GM18873 (cell line): ENCODE measurements at regions not wholly inside any gene's neighbourhood (a gene's known extent, or its start where the extent isn't known, plus 50 kb on each side); places are given as distances from the start of the nearest gene placed in this dataset.
"Not testable (repeated sequence)": the region's sequence is repeated elsewhere in the genome, so short reads cannot be mapped to it uniquely, and the experiment has no call there.

Experiments
- ATAC-seq: cut with Tn5 transposase; IDR thresholded peaks from one replicate; pipeline ENCODE4 v1.9.1; 2021; ENCODE audit warnings: mild to moderate bottlenecking, moderate library complexity, moderate number of reproducible peaks; ENCODE audit not compliant: unreplicated experiment, low FRiP score

DNA sequence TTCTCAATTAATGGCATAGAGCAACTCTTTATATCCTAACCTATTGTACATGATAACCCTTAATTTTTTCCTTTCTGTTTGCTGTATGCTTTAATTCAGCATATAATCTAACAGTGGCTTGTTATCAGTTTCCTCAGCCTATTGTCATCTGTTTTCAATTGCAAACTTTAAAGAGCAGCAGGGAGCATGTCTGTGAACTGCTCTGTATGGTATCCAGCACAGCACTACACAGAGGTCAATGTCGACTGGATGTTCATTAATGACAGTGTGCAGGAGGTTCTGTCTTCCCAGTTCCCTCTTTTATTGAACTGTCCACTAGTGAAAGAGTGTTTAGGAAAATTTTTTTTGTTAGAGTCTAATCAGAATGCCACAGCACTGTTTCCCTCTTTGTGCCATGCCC, 609.1 kb downstream of the SOX5 start:
- ATAC-seq: no peak

DNA sequence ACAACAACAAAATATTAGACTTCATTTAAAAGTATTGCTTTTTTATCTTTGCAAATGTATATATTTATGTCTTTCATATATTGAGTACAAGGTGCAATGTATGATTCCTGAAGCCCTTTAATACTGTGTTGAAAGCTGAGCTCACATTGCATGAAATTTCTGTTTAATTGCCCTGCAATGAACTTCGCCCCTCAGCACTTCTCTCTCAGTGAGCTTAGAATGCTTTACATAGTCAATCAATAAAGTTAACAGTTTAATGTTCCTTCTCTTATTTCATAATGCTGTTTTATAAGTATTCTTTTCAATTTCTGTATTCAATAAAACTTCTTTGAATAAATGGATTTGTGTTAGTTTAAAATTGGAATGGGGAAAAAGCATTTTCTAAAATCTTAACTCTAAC, 607.1 kb downstream of the SOX5 start:
- no peak for ATAC-seq

DNA sequence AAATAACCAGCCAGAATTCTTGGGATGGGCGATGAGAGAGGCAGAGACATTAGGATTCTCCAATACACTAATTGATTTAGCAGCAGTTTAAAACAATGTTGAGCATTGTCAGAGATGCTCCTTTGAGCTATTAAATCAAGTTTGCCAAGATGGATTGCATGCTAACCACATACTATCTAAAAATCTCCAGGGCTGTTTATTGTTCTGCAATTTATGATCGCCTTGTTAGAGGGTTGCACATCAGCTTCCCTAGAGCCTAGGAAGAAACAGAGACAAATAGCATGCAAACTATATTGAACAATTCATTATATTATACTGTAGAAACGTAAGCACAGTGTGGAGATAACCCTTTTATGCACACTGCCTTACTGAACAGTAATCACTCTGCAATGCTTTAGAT, 599.9 kb downstream of the SOX5 start:
- ATAC-seq: no peak

DNA sequence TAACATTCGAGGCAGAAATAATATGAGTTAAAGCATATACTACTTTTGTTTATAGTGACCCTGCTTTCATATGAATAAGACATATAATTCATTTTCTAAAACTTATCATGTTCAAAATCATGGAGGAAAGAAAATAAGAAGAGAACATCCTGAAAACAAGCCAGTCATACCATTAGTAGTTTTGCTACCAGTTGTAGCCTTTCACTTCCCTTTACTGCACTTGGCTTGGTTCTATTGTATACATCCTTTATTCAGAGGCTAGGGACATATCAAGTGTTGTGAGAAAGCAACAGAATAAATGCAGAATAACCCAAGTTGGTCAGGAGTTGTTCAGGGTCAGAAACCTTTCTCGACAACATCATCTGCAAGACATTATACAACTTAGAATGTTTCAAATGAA, 598.7 kb downstream of the SOX5 start:
- peak; percentile 80 for ATAC-seq

DNA sequence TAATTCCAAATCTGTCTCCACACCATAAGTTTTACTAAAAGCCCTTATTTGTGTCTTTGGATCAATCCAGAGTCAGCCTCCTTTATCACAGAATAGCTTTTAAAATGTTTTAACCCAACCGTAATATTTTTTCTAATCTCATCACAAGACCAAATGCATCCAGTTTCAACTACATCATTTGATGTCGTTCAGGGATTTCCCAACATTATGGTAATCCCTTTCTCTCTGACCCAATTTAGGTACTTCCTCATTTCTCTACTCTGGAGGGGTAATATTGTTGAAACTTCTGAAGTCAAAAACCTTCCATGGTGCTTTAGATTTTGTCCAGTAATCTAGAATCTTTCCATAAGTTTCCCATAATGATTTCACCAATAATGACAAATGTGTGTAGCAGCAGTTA, 596.8 kb downstream of the SOX5 start:
- ATAC-seq: no peak

DNA sequence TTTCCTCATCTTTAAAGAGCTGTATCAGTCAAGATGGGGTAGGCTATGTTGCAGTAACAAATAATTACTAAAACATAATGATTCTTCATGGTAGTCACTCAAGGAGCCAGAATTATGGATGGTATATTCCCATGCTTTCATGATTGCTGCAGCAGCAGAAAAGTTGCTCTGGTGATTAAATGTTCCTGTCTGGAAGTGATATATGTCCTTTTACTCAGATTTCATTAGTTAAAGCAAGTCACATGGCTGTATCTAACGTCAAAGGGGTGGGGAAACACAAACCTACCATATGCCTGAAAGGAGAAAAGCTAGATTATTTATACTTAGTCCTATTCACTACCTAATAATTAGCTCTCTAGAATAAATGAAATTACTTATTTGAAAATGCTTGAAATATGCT, 594.7 kb downstream of the SOX5 start:
- ATAC-seq: no peak

DNA sequence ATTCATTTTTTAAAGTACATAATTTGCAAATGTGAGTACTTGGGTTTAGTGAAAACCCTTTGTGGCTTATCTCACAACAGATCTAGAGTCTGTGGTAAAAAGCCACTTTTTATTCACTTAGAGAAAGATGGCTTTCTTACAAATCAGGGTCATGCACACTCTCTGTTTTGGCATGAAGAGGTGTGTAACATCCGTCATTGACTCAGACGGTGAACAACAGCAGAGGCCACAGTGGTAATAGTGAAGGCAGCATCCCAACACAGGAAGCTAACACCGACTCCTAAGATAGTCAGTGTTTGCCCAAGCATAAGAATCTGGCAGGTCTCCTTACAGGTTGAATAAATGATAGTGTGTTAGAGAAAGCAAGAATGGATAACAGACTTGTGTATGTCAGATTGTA, 593.0 kb downstream of the SOX5 start:
- ATAC-seq: no peak

DNA sequence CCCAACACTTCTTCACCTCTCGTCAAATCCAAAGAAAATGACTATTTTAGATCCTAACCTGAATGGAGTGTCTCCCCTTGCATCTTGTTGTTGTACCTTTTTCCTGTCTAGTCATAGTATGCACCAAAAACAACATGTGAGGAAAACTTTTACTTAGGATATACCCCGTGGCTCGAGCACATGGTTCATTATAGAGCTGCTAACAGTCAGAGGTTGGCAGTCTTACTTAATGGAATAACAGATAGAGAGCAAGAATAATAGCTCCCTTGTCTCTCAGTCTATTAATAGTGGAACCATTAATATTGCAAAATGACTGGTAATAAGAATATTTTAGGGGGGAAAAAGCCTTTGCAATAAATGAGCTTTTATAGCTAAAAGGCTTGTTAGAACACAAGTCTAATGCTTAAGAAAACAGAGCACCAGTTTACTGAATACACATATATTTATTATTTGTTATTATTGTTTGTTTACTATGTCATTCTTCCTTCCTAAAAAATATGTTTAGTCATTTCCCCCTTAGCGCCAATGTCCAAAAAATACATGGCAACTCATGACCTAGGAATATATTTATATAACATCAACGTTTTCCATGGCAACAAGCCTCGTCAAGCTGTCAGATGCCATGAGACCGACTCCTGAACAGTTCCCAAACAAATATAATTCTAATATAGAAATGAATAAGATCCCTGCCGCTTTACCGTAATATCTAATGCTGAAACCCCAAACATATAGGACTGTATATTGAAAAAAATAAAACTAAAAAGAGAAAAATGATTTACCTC, 592.4 kb downstream of the SOX5 start:
- ATAC-seq: no peak

DNA sequence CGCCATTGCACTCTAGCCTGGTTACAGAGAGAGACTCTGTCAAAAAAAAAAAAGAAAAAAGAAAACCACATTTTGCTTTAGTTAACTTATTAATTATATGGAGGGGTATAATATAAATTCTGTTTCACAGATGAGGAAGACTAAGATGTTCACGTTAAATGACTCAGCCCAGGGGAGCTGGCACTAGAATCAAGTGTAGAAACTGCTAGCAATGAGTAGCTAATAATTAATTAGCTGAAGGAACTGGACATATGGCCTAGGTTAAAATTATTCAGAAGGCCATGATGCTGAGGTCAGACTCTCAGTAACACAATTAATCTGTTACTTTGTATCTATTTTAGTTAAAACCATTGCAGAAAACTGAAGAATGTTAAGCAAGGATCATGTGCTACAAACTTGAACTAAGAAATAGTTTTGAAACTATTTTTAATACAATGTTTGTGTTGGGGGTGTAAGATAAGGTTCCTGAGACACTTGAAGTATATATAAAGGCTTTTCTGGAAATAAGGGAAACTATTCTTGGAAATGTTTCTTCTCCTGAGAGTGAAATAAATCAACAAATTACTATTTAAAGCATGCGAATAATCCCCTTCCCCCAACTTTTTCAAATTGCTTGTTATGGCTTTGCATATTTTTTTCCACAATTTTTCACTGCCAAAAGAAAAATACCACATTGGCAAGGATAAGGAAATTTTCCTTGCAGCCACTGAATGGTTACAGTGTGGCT, 589.3 kb downstream of the SOX5 start:
- no peak for ATAC-seq

DNA sequence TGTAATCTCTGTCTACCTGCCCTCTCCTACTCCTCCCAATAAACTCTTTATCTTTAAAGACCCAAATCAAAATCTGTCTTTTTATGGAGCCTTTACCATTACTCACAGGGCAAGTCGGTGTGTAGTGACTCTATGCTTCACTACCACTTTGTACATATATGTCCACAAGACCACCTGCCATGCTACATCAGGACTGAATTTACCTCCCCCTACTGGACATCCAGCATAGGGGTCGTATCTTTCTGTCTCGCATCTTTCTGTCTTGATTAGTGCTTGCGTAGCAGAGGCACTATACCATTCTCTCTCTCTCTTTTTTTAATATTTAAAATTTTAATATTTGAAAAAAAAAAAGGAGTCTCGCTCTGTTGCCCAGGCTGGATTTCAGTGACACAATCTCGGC, 587.5 kb downstream of the SOX5 start:
- ATAC-seq: no peak

DNA sequence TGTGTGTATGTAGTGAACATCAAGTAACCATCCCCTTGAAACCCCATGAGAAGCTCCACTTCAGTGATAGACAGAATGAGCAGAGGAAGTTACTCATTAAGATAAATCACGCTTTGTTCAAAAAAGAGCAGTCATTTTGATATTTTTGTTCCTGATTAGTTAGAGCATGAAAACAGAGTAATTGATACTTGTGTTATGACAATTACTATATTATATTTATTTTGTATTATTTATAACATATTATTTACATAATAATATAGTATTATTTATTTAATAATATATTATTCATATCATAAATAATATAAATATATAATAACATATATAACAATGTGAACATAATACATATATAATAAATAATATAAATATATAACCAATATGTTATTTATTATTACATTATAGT, 580.9 kb downstream of the SOX5 start:
- no peak for ATAC-seq

DNA sequence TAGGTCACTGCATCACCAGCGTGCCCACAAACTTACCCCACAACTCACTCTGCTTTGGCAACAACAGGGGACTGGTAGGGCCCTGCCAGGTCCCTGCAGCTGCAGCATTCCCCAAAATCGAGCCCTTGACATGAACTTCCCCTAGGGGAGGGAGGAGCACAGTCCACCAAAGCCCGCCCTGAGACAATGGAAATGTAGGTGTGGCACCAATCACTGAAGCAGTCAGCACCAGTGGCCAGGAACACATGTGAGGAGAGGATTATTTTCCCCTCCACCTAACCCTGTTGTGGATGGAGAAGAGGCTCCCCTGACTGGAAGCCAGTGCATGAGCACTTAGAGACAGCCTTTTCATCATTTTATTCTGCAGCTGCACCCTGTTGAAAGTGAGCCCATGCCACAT, 573.8 kb downstream of the SOX5 start:
- ATAC-seq: no peak

DNA sequence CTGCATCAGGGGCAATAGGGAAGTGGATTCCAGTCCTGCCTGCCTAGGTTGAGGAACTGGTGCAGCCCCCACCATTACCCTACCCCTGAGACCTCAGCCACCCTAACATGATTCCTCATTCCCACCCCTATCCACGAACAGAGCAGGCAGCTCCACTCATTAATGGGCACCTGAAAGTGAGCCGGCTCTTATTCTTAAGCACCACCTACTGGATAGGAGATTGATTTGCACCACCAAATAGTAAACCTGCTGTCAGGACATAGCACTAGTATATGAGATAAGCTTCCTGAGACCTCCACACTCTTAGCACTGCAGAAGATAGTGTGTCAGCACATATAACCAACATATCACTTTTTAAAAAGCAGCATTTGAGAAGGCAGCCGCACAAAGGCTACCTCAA, 573.2 kb downstream of the SOX5 start:
- ATAC-seq: no peak

DNA sequence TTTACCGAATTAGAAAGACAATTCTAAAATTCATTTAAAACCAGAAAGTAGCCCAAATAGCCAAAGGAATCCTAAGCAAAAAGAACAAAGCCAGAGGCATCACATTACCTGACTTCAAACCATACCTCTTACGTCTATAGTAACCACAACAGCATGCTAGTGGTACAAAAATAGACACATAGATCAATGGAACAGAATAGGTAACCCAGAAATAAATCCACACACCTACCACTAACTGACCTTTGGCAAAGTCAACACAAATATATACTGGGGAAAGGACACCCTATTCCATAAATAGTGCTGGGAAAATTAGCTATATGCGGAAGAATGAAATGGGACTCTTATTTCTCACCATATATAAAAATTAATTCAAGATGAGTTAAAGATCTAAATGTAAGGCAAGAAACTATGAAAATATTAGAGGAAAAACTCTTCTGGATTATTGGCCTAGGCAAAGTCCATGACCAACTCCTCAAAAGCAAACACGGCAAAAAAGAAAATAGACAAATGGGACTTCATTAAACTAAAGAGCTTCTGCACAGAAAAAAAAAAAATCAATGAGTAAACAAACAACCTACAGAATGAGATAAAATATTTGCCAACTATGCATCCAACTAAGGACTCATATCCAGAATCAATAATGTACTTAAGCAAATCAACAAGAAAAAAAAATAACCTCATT, 568.9 kb downstream of the SOX5 start:
- ATAC-seq: no peak

DNA sequence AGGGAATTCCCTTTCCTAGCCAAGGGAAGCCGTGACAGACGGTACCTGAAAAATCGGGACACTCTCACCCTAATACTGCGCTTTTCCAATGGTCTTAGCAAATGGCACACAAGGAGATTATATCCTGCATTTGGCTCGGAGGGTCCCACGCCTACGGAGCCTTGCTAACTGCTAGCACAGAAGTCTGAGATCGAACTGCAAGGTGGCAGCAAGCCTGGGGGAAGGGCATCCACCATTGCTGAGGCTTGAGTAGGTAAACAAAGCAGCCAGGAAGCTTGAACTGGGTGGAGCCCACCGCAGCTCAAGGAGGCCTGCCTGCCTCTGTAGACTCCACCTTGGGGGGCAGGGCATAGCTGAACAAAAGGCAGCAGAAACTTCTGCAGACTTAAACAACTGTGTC, 560.6 kb downstream of the SOX5 start:
- ATAC-seq: not testable (repeated sequence)

DNA sequence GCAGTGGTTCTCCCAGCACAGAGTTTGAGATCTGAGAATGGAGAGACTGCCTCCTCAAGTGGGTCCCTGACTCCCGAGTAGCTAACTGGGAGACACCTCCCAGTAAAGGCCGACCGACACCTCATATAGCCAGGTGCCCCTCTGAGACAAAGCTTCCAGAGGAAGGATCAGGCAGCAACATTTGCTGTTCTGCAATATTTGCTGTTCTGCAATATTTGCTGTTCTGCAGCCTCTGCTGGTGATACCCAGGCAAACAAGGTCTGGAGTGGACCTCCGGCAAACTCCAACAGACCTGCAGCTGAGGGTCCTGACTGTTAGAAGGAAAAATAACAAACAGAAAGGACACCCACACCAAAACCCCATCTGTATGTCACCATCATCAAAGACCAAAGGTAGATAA, 560.2 kb downstream of the SOX5 start:
- ATAC-seq: not testable (repeated sequence)

DNA sequence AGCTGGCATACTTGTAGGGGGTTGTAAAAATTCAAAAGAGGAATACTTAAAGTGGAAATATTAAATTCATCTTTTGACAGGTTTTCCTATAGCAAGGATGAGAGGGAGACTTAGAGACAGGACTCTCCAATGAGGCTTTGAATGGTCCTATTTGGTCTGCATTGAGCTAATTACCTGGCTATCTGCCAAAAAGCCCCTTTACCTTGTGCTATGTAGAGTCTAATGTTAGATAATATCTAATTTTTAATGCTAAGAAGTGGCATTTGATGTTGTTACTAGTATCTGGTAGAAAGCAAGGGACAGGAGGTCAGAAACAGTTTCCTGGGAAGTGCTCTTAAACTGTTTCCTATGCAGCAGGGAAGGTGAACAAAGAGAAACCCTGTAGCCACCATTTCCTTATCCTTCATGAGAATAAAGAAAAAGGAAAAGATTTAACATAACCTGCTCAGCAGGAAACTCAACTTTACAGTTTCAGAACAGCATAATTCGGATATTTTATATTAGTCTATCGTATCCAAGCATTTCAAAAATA, 550.0 kb downstream of the SOX5 start:
- no peak for ATAC-seq

DNA sequence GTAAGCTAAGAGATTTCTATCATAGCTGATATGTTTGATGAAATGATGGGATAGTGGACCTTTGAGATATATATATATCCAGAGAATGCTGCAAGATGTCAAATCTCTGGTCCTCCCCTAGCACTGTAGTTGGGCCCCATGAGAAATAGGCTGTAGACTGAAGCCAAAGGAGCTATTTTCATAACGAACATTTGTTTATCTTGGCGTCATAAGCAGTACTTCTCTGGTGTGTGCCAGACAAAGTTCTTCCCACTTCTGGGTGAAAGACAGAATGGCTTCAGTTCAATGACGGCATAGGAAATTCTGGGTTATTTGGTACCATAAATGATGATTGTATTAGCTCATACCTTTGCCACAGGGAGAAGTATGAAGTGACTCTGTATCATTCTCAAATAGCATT, 534.3 kb downstream of the SOX5 start:
- ATAC-seq: no peak

DNA sequence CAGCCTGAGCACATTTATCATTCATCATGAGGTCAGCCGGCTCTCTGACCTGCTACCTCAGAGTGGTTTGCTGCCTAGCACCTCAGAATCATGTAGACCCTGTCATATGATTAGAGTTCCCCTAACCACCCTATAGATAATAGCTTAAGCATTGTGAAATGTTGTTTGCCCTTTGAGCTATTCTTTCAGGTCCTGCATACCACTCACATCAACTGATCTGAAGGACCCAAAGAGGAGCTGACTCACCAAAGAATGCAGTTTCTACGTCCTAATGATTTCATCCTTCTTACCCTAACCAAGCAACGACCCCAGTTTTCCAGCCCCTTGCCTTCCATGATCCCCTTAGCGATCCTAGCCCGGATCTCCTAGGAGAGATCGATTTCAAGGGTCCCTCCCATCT, 527.9 kb downstream of the SOX5 start:
- ATAC-seq: no peak

DNA sequence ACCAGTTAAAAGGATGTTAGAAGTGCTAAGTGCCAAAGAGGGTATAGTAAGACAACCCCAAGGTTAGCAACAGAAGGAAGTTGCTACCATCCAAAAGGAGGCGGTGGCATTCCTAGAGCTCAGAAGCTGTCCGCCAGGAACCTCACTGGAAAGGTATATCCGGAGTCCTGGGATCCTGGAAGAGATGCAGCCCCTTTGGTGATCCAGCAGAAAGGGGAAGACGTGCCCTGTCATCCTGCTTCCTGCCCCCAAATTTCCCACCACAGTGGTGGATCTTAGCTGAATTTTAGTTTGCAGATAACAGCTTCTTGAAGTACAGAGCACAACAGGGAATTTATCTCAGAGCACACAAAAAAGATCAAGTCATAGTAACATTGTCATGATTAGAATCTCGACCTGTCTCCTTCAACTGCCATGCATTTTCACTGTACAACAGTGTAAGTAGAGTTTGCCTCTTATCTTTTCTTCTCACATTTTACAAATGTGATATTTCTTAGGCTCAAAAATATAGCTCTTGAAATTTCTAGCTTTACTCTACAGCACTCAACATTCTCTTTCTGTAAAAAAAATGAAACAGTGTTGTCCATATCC, 526.3 kb downstream of the SOX5 start:
- ATAC-seq: no peak

DNA sequence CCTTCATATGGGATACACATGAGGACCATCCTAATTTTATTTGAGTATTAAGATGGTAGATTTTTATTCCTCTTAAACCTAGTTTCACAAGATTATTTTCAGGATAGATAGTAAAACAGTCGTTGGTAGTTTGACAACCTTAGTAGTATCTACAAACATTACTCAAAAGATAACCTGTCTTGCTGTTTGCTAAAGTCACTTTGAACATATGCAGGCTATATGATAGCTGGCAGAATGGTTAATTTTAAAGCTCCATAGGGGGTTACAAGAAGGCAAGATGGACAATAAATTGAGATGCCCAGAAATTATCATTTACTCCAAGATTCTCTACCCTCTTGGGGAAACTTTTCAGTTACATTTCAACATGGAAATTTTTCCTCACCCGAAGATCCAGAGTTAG, 525.7 kb downstream of the SOX5 start:
- no peak for ATAC-seq
